ENCODE measurements at regions not wholly inside any gene's neighbourhood (a gene's known extent, or its start where the extent isn't known, plus 50 kb on each side); places are given as distances from the start of the nearest gene placed in this dataset.
"Not testable (repeated sequence)": the region's sequence is repeated elsewhere in the genome, so short reads cannot be mapped to it uniquely, and the experiment has no call there.

GRCh38 chr14:87034680-87035079 is 958.3 kb downstream of the GALC start:
- no peak for DNase-seq

GRCh38 chr14:87030197-87030596 is 962.8 kb downstream of the GALC start:
- no peak for DNase-seq

GRCh38 chr14:87020106-87020505 is 972.9 kb downstream of the GALC start:
- not testable (repeated sequence) for DNase-seq

- DNase-seq = no peak
Observed at GRCh38 chr14:87018294-87018693, 974.7 kb downstream of the GALC start.

GRCh38 chr14:87017335-87017734 is 975.6 kb downstream of the GALC start:
- DNase-seq = no peak

- no peak for DNase-seq
Observed at GRCh38 chr14:87014856-87015255, 978.1 kb downstream of the GALC start.

- no peak for DNase-seq
Observed at GRCh38 chr14:87013583-87013982, 979.4 kb downstream of the GALC start.

GRCh38 chr14:87008965-87009364 is 984.0 kb downstream of the GALC start:
- no peak for DNase-seq

GRCh38 chr14:87005280-87005679 is 987.7 kb downstream of the GALC start:
- DNase-seq = no peak

- DNase-seq = no peak
Observed at GRCh38 chr14:87002776-87003175, 990.2 kb downstream of the GALC start.

- DNase-seq = no peak
Observed at GRCh38 chr14:87001333-87001732, 991.6 kb downstream of the GALC start.

GRCh38 chr14:87000081-87000480 is 992.9 kb downstream of the GALC start:
- no peak for DNase-seq

GRCh38 chr14:86999036-86999435 is 993.9 kb downstream of the GALC start:
- DNase-seq = no peak

- DNase-seq = no peak
Observed at GRCh38 chr14:86997271-86997670, 995.7 kb downstream of the GALC start.

- no peak for DNase-seq
Observed at GRCh38 chr14:86990396-86990795, 1002.6 kb downstream of the GALC start.

- DNase-seq = no peak
Observed at GRCh38 chr14:86989285-86989684, 1003.7 kb downstream of the GALC start.

- DNase-seq = no peak
Observed at GRCh38 chr14:86987966-86988365, 1005.0 kb downstream of the GALC start.

- DNase-seq = no peak
Observed at GRCh38 chr14:86973177-86973576, 1019.8 kb downstream of the GALC start.

GRCh38 chr14:86971292-86971691 is 1021.7 kb downstream of the GALC start:
- no peak for DNase-seq

GRCh38 chr14:86961106-86961716 is 1031.8 kb downstream of the GALC start:
- DNase-seq = no peak

GRCh38 chr14:86955771-86956354 is 1037.1 kb downstream of the GALC start:
- DNase-seq = no peak

GRCh38 chr14:86954623-86955022 is 1038.4 kb downstream of the GALC start:
- no peak for DNase-seq

- DNase-seq = no peak
Observed at GRCh38 chr14:86946446-86946845, 1046.5 kb downstream of the GALC start.

GRCh38 chr14:86944434-86944833 is 1048.5 kb downstream of the GALC start:
- DNase-seq = no peak

All from stimulated activated CD4-positive, alpha-beta T cell treated with anti-CD3 and anti-CD28 coated beads, Interleukin-4, amount 100 ng/mL, for 1 hour (primary cell).